ENCODE measurements at regions not wholly inside any gene's neighbourhood (a gene's known extent, or its start where the extent isn't known, plus 50 kb on each side); places are given as distances from the start of the nearest gene placed in this dataset.

GRCh38 chr5:71892641-71893365, 173.7 kb downstream of the CARTPT start:
- TF ChIP-seq, protein P1, sequence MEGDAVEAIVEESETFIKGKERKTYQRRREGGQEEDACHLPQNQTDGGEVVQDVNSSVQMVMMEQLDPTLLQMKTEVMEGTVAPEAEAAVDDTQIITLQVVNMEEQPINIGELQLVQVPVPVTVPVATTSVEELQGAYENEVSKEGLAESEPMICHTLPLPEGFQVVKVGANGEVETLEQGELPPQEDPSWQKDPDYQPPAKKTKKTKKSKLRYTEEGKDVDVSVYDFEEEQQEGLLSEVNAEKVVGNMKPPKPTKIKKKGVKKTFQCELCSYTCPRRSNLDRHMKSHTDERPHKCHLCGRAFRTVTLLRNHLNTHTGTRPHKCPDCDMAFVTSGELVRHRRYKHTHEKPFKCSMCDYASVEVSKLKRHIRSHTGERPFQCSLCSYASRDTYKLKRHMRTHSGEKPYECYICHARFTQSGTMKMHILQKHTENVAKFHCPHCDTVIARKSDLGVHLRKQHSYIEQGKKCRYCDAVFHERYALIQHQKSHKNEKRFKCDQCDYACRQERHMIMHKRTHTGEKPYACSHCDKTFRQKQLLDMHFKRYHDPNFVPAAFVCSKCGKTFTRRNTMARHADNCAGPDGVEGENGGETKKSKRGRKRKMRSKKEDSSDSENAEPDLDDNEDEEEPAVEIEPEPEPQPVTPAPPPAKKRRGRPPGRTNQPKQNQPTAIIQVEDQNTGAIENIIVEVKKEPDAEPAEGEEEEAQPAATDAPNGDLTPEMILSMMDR (IDR thresholded peaks at IDR 0.05), result no peak
- TF ChIP-seq ZFX (IDR thresholded peaks at IDR 0.05; ENCODE audit: borderline replicate concordance), result no peak
- H3K27ac ChIP-seq, result no peak overlapping the region

- no peak for TF ChIP-seq ZFX (IDR thresholded peaks at IDR 0.05; ENCODE audit: borderline replicate concordance)
- TF ChIP-seq, protein P1 (IDR thresholded peaks at IDR 0.05), result no peak
- H3K27ac ChIP-seq, result no peak overlapping the region
Measured at GRCh38 chr5:71893451-71893850, 174.4 kb downstream of the CARTPT start.

DNA sequence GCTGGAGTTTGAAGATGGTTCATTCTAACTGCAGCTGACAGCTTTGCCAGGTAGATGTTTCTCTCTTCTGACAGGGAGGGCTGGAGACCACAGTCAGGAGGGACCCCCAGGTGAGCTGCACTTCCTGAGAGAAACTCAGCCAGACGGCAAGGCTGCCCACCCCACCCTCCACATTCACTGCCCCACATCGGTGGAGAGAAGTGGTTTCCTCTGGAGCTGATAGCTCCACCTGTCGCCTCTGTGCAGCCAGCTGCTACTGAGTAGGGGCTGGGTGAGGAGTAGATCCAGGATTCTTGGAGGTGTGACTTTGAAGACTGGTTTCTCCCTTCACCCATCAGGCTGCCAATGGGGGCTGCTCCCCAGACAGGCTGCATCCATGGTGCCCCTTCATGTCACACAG, 175.0 kb downstream of the CARTPT start:
- no peak overlapping the region for H3K27ac ChIP-seq
- TF ChIP-seq ZFX (IDR thresholded peaks at IDR 0.05; ENCODE audit: borderline replicate concordance), result no peak
- TF ChIP-seq, protein P1 (IDR thresholded peaks at IDR 0.05), result no peak

GRCh38 chr5:71895546-71895945, 176.5 kb downstream of the CARTPT start:
- no peak for TF ChIP-seq ZFX (IDR thresholded peaks at IDR 0.05; ENCODE audit: borderline replicate concordance)
- TF ChIP-seq, protein P1 (IDR thresholded peaks at IDR 0.05), result no peak

GRCh38 chr5:71899865-71900342, 180.8 kb downstream of the CARTPT start:
- no peak overlapping the region for H3K27ac ChIP-seq
- TF ChIP-seq, protein P1 (IDR thresholded peaks at IDR 0.05), result no peak
- no peak for TF ChIP-seq ZFX (IDR thresholded peaks at IDR 0.05; ENCODE audit: borderline replicate concordance)

More at GRCh38 chr5:71895546-71895945, 176.5 kb downstream of the CARTPT start:
- H3K27ac ChIP-seq, result no peak overlapping the region

DNA sequence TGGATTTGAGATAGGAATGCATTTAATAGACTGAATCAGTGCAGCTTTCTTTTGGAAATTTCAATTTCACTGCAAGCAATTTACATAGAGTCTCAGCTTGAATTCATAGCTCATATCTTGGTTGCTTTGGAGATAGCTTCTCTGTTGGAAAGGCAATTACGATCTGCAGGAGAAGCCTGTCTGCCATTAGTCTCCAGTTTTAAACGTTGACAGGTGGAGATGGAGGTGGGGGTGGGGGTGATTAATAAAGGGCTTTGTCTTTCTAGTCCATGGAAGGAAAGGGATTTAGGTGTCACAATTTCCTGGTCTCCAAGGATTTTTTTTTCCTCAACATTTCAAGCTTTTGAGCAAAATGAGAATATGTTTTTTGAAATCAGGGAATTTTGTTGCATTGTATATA, 184.7 kb downstream of the CARTPT start:
- TF ChIP-seq, protein P1 (IDR thresholded peaks at IDR 0.05), result no peak
- no peak overlapping the region for H3K27ac ChIP-seq

DNA sequence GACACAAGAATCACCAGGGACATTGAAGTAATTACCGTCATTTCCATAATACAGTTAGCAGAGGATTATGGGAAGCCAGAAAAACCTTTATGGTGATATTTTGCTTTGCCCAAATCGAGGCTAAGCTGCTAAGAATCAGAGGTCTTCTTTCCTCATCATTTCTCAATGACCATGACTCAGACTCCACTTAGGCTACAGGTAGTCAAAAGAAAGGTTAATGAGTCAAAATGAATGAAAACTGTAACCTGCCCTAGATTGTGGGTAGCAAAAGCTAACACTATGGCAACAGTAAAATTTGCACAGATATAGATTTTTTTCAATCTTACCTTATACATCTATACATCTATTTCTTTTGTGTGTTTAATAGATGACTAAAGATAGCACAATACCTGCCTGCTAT, 185.8 kb downstream of the CARTPT start:
- no peak overlapping the region for H3K27ac ChIP-seq
- TF ChIP-seq ZFX (IDR thresholded peaks at IDR 0.05; ENCODE audit: borderline replicate concordance), result no peak
- TF ChIP-seq, protein P1 (IDR thresholded peaks at IDR 0.05), result no peak

Measured in 22Rv1 (cell line).